ENCODE measurements at regions not wholly inside any gene's neighbourhood (a gene's known extent, or its start where the extent isn't known, plus 50 kb on each side); places are given as distances from the start of the nearest gene placed in this dataset.

GRCh38 chr3:171528102-171528501 lies 67.9 kb upstream of the TNIK start:
- Mint-ChIP-seq H3K27ac (no peak overlapping the region), H3K9me3 (no peaks in the 10 kb centered on the region), H3K4me3 (no peak overlapping the region), H3K27me3 (ENCODE audit: low read depth) (no peaks in the 10 kb centered on the region; the same call in 1 of the 2 replicates), H3K36me3 (no peaks in the 10 kb centered on the region), H3K4me1 (peaks cover 9% of the 10 kb centered on the region)
- DNase-seq (ENCODE audit: low spot score): no peak
- ChIA-PET POLR2A (no interaction called here), CTCF (no interaction called here)
- no peak for ATAC-seq
- no peak for TF ChIP-seq ZNF416 (CRISPR knock-in tag; IDR thresholded peaks at IDR 0.05)
- TF ChIP-seq RELA (CRISPR knock-in tag; IDR thresholded peaks at IDR 0.05; ENCODE audit: borderline replicate concordance): no peak
- TF ChIP-seq ATF3 (CRISPR knock-in tag; conservative IDR thresholded peaks at IDR 0.05): no peak
- TF ChIP-seq STAT6 (CRISPR knock-in tag; conservative IDR thresholded peaks at IDR 0.05; ENCODE audit: low read depth): no peak
- no peak for TF ChIP-seq GRHL2 (CRISPR knock-in tag; IDR thresholded peaks at IDR 0.05; ENCODE audit: insufficient replicate concordance, severe bottlenecking)
- no peak for TF ChIP-seq E2F5 (CRISPR knock-in tag; IDR thresholded peaks at IDR 0.05)
- no peak for TF ChIP-seq FOXK1 (CRISPR knock-in tag; IDR thresholded peaks at IDR 0.05)
- no peak for TF ChIP-seq ZNF317 (CRISPR knock-in tag; IDR thresholded peaks at IDR 0.05; ENCODE audit: borderline replicate concordance, low read depth)
- no peak for TF ChIP-seq TEAD4 (CRISPR knock-in tag; IDR thresholded peaks at IDR 0.05)
- TF ChIP-seq AFF4 (CRISPR knock-in tag; IDR thresholded peaks at IDR 0.05; ENCODE audit: borderline replicate concordance): no peak
- no peak for TF ChIP-seq ZNF121 (CRISPR knock-in tag; IDR thresholded peaks at IDR 0.05)
- no peak for TF ChIP-seq CTCF (IDR thresholded peaks at IDR 0.05)
- no peak for TF ChIP-seq ZMAT4 (CRISPR knock-in tag; IDR thresholded peaks at IDR 0.05)
- no peak for TF ChIP-seq TCF7 (CRISPR knock-in tag; IDR thresholded peaks at IDR 0.05; ENCODE audit: low read depth)
- TF ChIP-seq ZBTB43 (CRISPR knock-in tag; IDR thresholded peaks at IDR 0.05): no peak
- no peak for TF ChIP-seq NR2C2 (CRISPR knock-in tag; IDR thresholded peaks at IDR 0.05)
- no peak for TF ChIP-seq ELF4 (CRISPR knock-in tag; IDR thresholded peaks at IDR 0.05; ENCODE audit: low read depth)

Data from WTC11 (cell line).